GM13976 (cell line): ENCODE measurements at regions not wholly inside any gene's neighbourhood (a gene's known extent, or its start where the extent isn't known, plus 50 kb on each side); places are given as distances from the start of the nearest gene placed in this dataset.

ENCODE experiments used
- DNase-seq: peaks from one replicate; pipeline ENCODE4 v3.0.0; 2012; ENCODE audit warnings: low spot score
- CTCF ChIP-seq: IDR thresholded peaks from 2 replicates; pipeline ENCODE4 v1.5.1; 2012; ENCODE audit warnings: borderline replicate concordance, mild to moderate bottlenecking; ENCODE audit not compliant: insufficient read depth; ENCODE audit errors: extremely low read depth, missing control alignments, control extremely low read depth
- in situ Hi-C: fragments of 300-500 bp; cut with MboI; formaldehyde crosslinking; loops from one replicate; pipeline ENCODE4 v1.12.0; 2022; ENCODE audit warnings: low sequenced_read_pairs, mixed read lengths, inconsistent platforms; ENCODE audit not compliant: unreplicated experiment

GRCh38 chr7:88665892-88666514, 93.5 kb upstream of the ZNF804B start:
- in situ Hi-C loops: no loop called here
- no peak for TF ChIP-seq CTCF
- DNase-seq: no peak

GRCh38 chr7:88664630-88665233, 94.8 kb upstream of the ZNF804B start:
- no peak for DNase-seq
- TF ChIP-seq CTCF: no peak
- in situ Hi-C loops: no loop called here

GRCh38 chr7:88661921-88662320, 97.6 kb upstream of the ZNF804B start:
- in situ Hi-C loops: no loop called here
- DNase-seq: no peak
- TF ChIP-seq CTCF: no peak

GRCh38 chr7:88647825-88648224, 111.7 kb upstream of the ZNF804B start:
- in situ Hi-C loops: no loop called here
- TF ChIP-seq CTCF: no peak
- no peak for DNase-seq

- TF ChIP-seq CTCF: no peak
- in situ Hi-C loops: no loop called here
- DNase-seq: no peak
Measured at GRCh38 chr7:88638583-88638982, 120.9 kb upstream of the ZNF804B start.

GRCh38 chr7:88637795-88638194, 121.7 kb upstream of the ZNF804B start:
- TF ChIP-seq CTCF: no peak
- no peak for DNase-seq
- in situ Hi-C loops: no loop called here
